ENCODE measurements at regions not wholly inside any gene's neighbourhood (a gene's known extent, or its start where the extent isn't known, plus 50 kb on each side); places are given as distances from the start of the nearest gene placed in this dataset.
"Not testable (repeated sequence)": the region's sequence is repeated elsewhere in the genome, so short reads cannot be mapped to it uniquely, and the experiment has no call there.

- CTCF ChIA-PET, result no interaction called here
- H3K36me3 Mint-ChIP-seq (ENCODE audit: low read depth), result no peaks in the 10 kb centered on the region
- no peak overlapping the region for H3K4me3 Mint-ChIP-seq
- POLR2A ChIA-PET, result no interaction called here
- no peaks in the 10 kb centered on the region for H3K27me3 Mint-ChIP-seq
- peaks cover 4% of the 10 kb centered on the region for H3K4me1 Mint-ChIP-seq
- no peak for DNase-seq
- H3K27ac Mint-ChIP-seq, result no peak overlapping the region
- peaks cover 10% of the 10 kb centered on the region for H3K9me3 Mint-ChIP-seq
Observed at GRCh38 chr5:173679909-173680630, 63.6 kb upstream of the BOD1 start.

GRCh38 chr5:173680660-173681242, 64.3 kb upstream of the BOD1 start:
- POLR2A ChIA-PET, result no interaction called here
- Mint-ChIP-seq H3K27ac (no peak overlapping the region), H3K4me1 (peaks cover 4% of the 10 kb centered on the region), H3K27me3 (no peaks in the 10 kb centered on the region), H3K4me3 (no peak overlapping the region), H3K9me3 (peaks cover 10% of the 10 kb centered on the region), H3K36me3 (ENCODE audit: low read depth) (no peaks in the 10 kb centered on the region)
- DNase-seq, result no peak
- CTCF ChIA-PET, result no interaction called here

- no peak overlapping the region for H3K4me3 Mint-ChIP-seq
- no peak overlapping the region for H3K27ac Mint-ChIP-seq
- POLR2A ChIA-PET, result no interaction called here
- H3K36me3 Mint-ChIP-seq (ENCODE audit: low read depth), result no peaks in the 10 kb centered on the region
- peaks cover 4% of the 10 kb centered on the region for H3K4me1 Mint-ChIP-seq
- CTCF ChIA-PET, result no interaction called here
- DNase-seq, result no peak
- H3K27me3 Mint-ChIP-seq, result no peaks in the 10 kb centered on the region
- peaks cover 10% of the 10 kb centered on the region for H3K9me3 Mint-ChIP-seq
Observed at GRCh38 chr5:173682313-173682712, 65.9 kb upstream of the BOD1 start.

GRCh38 chr5:173684535-173684934, 68.1 kb upstream of the BOD1 start:
- DNase-seq; POLR2A ChIA-PET; H3K4me1 Mint-ChIP-seq; CTCF ChIA-PET; H3K27ac Mint-ChIP-seq; H3K27me3 Mint-ChIP-seq; H3K36me3 Mint-ChIP-seq (ENCODE audit: low read depth); H3K4me3 Mint-ChIP-seq; H3K9me3 Mint-ChIP-seq: not testable (repeated sequence)

GRCh38 chr5:173686950-173687349, 70.5 kb upstream of the BOD1 start:
- Mint-ChIP-seq H3K4me3 (no peak overlapping the region), H3K9me3 (peaks cover under 1% of the 10 kb centered on the region), H3K36me3 (ENCODE audit: low read depth) (no peaks in the 10 kb centered on the region), H3K27ac (no peak overlapping the region), H3K4me1 (peaks cover 1% of the 10 kb centered on the region), H3K27me3 (no peaks in the 10 kb centered on the region)
- ChIA-PET POLR2A (no interaction called here), CTCF (interaction anchor here (1.9 kb wide), 1 partner anchor 71 kb away, joined by 5 read pairs; no protein-coding TSS in a partner anchor)
- DNase-seq, result no peak

GRCh38 chr5:173688703-173689102, 72.3 kb upstream of the BOD1 start:
- DNase-seq, result no peak
- Mint-ChIP-seq H3K36me3 (ENCODE audit: low read depth) (no peaks in the 10 kb centered on the region), H3K27me3 (no peaks in the 10 kb centered on the region), H3K4me3 (no peak overlapping the region), H3K27ac (no peak overlapping the region), H3K9me3 (no peaks in the 10 kb centered on the region), H3K4me1 (no peaks in the 10 kb centered on the region)
- ChIA-PET POLR2A (no interaction called here), CTCF (no interaction called here)

GRCh38 chr5:173689171-173689736, 72.8 kb upstream of the BOD1 start:
- Mint-ChIP-seq H3K27ac (no peak overlapping the region), H3K36me3 (ENCODE audit: low read depth) (no peaks in the 10 kb centered on the region), H3K27me3 (no peaks in the 10 kb centered on the region), H3K4me1 (no peaks in the 10 kb centered on the region), H3K9me3 (no peaks in the 10 kb centered on the region), H3K4me3 (no peak overlapping the region)
- DNase-seq, result no peak
- ChIA-PET CTCF (no interaction called here), POLR2A (no interaction called here)

DNA sequence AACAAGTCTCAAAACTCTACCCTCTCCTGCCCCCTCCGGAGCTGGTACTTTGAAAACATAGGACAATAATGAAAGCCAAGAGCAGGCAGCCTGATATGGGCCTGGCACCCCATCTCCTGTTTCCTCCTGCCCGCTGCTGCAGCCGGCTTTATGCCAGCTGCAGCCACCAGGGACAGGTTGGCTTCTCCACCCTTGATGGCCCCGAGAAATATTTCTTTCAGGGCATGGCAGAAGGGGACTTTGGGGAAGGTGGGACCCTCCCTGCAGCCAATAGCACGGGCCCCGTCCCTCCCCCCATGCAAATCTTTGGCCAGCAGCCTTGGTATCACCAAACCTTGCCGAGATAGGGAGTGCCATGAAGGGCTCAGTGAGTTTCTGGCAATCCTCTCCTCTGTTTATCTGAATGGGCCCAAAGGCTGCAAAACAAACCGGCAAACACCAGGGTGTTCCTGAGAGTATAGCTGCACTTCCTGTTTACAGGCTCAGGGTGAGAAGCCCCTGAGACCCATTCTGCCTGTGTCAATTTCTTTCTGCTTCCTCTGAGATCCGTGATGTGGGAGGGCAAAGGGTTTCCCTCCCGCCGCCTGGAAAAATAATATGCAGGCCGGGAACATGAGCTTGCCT, 73.4 kb upstream of the BOD1 start:
- no peak for DNase-seq
- no peaks in the 10 kb centered on the region for H3K4me1 Mint-ChIP-seq
- H3K27me3 Mint-ChIP-seq, result no peaks in the 10 kb centered on the region
- H3K9me3 Mint-ChIP-seq, result no peaks in the 10 kb centered on the region
- ChIA-PET CTCF (no interaction called here), POLR2A (no interaction called here)
- H3K27ac Mint-ChIP-seq, result no peak overlapping the region
- no peak overlapping the region for H3K4me3 Mint-ChIP-seq
- no peaks in the 10 kb centered on the region for H3K36me3 Mint-ChIP-seq (ENCODE audit: low read depth)

GRCh38 chr5:173691931-173692330, 75.5 kb upstream of the BOD1 start:
- Mint-ChIP-seq H3K4me1 (no peaks in the 10 kb centered on the region), H3K36me3 (ENCODE audit: low read depth) (no peaks in the 10 kb centered on the region), H3K4me3 (no peak overlapping the region), H3K27me3 (no peaks in the 10 kb centered on the region), H3K27ac (no peak overlapping the region), H3K9me3 (no peaks in the 10 kb centered on the region)
- POLR2A ChIA-PET, result no interaction called here
- CTCF ChIA-PET, result no interaction called here
- DNase-seq, result no peak

GRCh38 chr5:173693670-173694069, 77.2 kb upstream of the BOD1 start:
- H3K4me3 Mint-ChIP-seq, result no peak overlapping the region
- DNase-seq, result no peak
- no peaks in the 10 kb centered on the region for H3K36me3 Mint-ChIP-seq (ENCODE audit: low read depth)
- peaks cover 1% of the 10 kb centered on the region for H3K4me1 Mint-ChIP-seq
- no peaks in the 10 kb centered on the region for H3K9me3 Mint-ChIP-seq
- no peaks in the 10 kb centered on the region for H3K27me3 Mint-ChIP-seq
- H3K27ac Mint-ChIP-seq, result no peak overlapping the region
- CTCF ChIA-PET, result no interaction called here
- POLR2A ChIA-PET, result no interaction called here

DNA sequence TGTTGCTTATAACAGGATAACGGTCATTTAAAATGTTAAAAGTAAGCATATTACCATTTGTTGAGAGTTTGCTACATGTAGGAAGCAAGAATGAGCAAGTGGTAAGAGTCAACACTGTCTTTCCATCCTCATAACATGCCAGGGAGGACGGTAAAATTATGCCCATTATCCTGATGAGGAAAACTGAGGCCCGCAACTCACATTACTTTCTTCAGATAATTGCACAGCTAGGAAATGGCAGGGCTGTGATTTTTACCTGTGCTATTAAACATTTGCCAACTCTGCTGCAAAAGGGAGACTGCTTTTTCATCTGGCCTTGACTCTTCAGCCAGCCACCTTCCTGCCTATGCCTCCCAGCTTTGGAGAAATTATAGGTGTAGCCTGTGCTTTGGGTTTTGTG, 79.8 kb upstream of the BOD1 start:
- H3K4me3 Mint-ChIP-seq, result no peak overlapping the region
- H3K27ac Mint-ChIP-seq, result no peak overlapping the region
- no peak for DNase-seq
- no peaks in the 10 kb centered on the region for H3K9me3 Mint-ChIP-seq
- H3K27me3 Mint-ChIP-seq, result no peaks in the 10 kb centered on the region
- H3K36me3 Mint-ChIP-seq (ENCODE audit: low read depth), result no peaks in the 10 kb centered on the region
- POLR2A ChIA-PET, result no interaction called here
- CTCF ChIA-PET, result no interaction called here
- peaks cover 1% of the 10 kb centered on the region for H3K4me1 Mint-ChIP-seq

- DNase-seq, result no peak
- H3K4me1 Mint-ChIP-seq, result peaks cover 1% of the 10 kb centered on the region
- H3K36me3 Mint-ChIP-seq (ENCODE audit: low read depth), result no peaks in the 10 kb centered on the region
- H3K9me3 Mint-ChIP-seq, result no peaks in the 10 kb centered on the region
- no peaks in the 10 kb centered on the region for H3K27me3 Mint-ChIP-seq
- ChIA-PET CTCF (no interaction called here), POLR2A (no interaction called here)
- no peak overlapping the region for H3K4me3 Mint-ChIP-seq
- no peak overlapping the region for H3K27ac Mint-ChIP-seq
Observed at GRCh38 chr5:173697931-173698579, 81.6 kb upstream of the BOD1 start.

DNA sequence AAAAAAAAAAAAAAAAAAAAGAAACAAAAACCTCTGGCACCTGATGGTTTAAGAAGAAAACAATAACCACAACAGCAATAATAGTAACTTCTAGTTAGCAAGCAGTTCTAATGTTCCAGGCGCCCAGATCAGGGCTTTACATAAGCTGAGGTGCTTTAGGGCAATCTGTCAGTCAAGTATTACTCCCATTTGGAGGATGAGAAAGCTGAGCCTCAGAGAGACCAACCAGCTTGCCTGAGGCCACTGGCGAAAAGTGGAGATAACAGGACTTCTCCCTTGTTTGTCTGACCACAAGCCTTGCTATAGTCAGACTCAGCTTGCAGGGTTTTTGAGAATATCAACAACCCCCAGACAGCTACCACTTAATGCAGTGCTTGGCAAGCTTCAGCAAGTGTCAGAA, 83.5 kb upstream of the BOD1 start:
- Mint-ChIP-seq H3K27ac (no peak overlapping the region), H3K4me3 (no peak overlapping the region), H3K27me3 (no peaks in the 10 kb centered on the region), H3K36me3 (ENCODE audit: low read depth) (no peaks in the 10 kb centered on the region), H3K9me3 (no peaks in the 10 kb centered on the region), H3K4me1 (peaks cover 1% of the 10 kb centered on the region)
- ChIA-PET POLR2A (no interaction called here), CTCF (no interaction called here)
- no peak for DNase-seq
